Stimulated activated CD4-positive, alpha-beta T cell treated with anti-CD3 and anti-CD28 coated beads, Interleukin-15, amount 100 ng/mL, for 48 hours (primary cell): ENCODE measurements at regions not wholly inside any gene's neighbourhood (a gene's known extent, or its start where the extent isn't known, plus 50 kb on each side); places are given as distances from the start of the nearest gene placed in this dataset.

Experiments
- DNase-seq, 2 donors: peaks; one replicate each; pipeline ENCODE4 v3.0.0-alpha.2; 2020; ENCODE audit warnings: low read depth in 2 of 2

- DNase-seq = no peak
These were observed 647.0 kb downstream of the PLPP3 start for GRCh38 chr1:55932402-55932801.

GRCh38 chr1:55931081-55931940 is 648.1 kb downstream of the PLPP3 start:
- no peak for DNase-seq

- no peak for DNase-seq
These were observed 649.7 kb downstream of the PLPP3 start for GRCh38 chr1:55929652-55930051.

GRCh38 chr1:55928576-55928975 is 650.8 kb downstream of the PLPP3 start:
- no peak for DNase-seq

GRCh38 chr1:55927702-55928290 is 651.6 kb downstream of the PLPP3 start:
- DNase-seq = no peak

- DNase-seq = no peak
These were observed 652.4 kb downstream of the PLPP3 start for GRCh38 chr1:55926906-55927471.

GRCh38 chr1:55916907-55917306 is 662.5 kb downstream of the PLPP3 start:
- DNase-seq = no peak

- DNase-seq = no peak
These were observed 662.9 kb downstream of the PLPP3 start for GRCh38 chr1:55916481-55916880.

- no peak for DNase-seq
These were observed 665.8 kb downstream of the PLPP3 start for GRCh38 chr1:55913565-55913964.

GRCh38 chr1:55912438-55912837 is 666.9 kb downstream of the PLPP3 start:
- DNase-seq = no peak

- no peak for DNase-seq
These were observed 674.8 kb downstream of the PLPP3 start for GRCh38 chr1:55904541-55904940.

- DNase-seq = no peak
These were observed 681.2 kb downstream of the PLPP3 start for GRCh38 chr1:55898181-55898580.

- no peak for DNase-seq
These were observed 681.0 kb upstream of the USP24 start for GRCh38 chr1:55896210-55896609.

GRCh38 chr1:55894521-55894920 is 679.4 kb upstream of the USP24 start:
- DNase-seq = no peak

GRCh38 chr1:55893155-55893554 is 678.0 kb upstream of the USP24 start:
- DNase-seq = no peak

GRCh38 chr1:55888685-55889317 is 673.6 kb upstream of the USP24 start:
- no peak for DNase-seq

GRCh38 chr1:55886856-55887712 is 671.9 kb upstream of the USP24 start:
- no peak for DNase-seq

GRCh38 chr1:55885619-55886018 is 670.5 kb upstream of the USP24 start:
- no peak for DNase-seq

- no peak for DNase-seq
These were observed 667.8 kb upstream of the USP24 start for GRCh38 chr1:55882931-55883330.

GRCh38 chr1:55879346-55879745 is 664.2 kb upstream of the USP24 start:
- no peak for DNase-seq

- no peak for DNase-seq
These were observed 662.5 kb upstream of the USP24 start for GRCh38 chr1:55877437-55878232.
